HG03469 (cell line): ENCODE measurements at regions not wholly inside any gene's neighbourhood (a gene's known extent, or its start where the extent isn't known, plus 50 kb on each side); places are given as distances from the start of the nearest gene placed in this dataset.

Source experiments
- ATAC-seq: cut with Tn5 transposase; IDR thresholded peaks from one replicate; pipeline ENCODE4 v1.9.1; 2021; ENCODE audit warnings: mild to moderate bottlenecking, moderate library complexity, moderate number of reproducible peaks; ENCODE audit not compliant: unreplicated experiment

- peak; percentile 42 for ATAC-seq
Measured at GRCh38 chr21:24197132-24197643, 1410.1 kb downstream of the MRPL39 start.

GRCh38 chr21:24188506-24188905 lies 1418.8 kb downstream of the MRPL39 start:
- no peak for ATAC-seq

DNA sequence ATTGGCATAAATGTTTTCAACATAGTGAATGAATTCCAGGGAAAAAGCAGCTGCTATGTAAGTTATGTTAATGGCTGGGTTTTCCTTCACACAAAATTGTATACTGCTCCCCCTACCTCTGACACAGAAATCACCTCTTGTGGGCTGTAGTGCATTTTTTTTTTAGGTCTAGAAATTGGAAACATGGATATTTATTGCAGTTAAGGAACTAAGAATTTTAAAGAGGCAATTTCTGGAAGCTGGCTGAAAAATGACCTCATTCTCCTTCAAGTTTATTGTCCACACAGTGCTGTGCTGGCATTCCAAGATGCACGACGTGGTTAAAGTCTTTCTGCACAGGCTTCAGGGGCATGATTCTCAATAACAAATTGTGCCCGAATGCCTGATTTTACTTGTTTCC lies 1424.2 kb downstream of the MRPL39 start:
- ATAC-seq: no peak

GRCh38 chr21:24179110-24179509 lies 1428.2 kb downstream of the MRPL39 start:
- ATAC-seq: no peak

DNA sequence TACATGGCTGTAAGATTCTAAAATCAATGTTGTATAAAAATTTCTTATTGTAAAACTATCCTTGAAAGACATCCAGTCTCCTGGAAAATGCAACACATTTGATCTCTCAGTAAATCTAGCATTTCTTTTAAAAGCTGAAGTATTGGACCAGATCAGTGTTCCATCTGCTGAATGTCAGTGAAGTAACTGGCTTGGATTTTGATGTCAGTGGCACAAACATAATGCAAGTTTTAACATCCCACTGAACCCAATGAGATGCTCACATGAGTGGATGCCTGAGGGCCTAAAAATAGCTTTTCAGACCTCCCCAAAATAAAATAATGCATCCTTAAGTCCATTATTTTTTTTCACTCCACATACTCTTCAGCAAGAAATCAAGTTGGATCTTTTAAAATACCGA lies 1432.2 kb downstream of the MRPL39 start:
- ATAC-seq: no peak

- ATAC-seq: no peak
Measured at GRCh38 chr21:24171736-24172135, 1435.5 kb downstream of the MRPL39 start.

DNA sequence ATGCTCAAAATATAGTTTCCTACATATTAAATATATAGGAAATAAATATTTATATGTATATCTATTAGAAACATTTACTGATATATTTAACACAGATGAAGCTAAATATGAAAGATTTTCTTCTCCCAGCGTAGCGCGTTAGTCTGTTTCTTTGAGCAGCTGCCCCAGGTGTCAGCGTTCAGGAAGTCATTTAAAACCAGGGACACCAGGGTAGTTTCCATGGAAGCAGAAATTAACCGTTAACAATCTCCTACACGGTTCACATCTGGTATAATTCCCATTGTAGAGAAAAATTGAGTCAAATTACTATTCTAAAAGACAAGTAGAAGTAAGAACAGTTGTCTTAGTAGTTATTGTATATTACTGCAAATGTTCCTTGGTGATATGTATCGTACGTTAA lies 1443.7 kb downstream of the MRPL39 start:
- ATAC-seq: no peak

DNA sequence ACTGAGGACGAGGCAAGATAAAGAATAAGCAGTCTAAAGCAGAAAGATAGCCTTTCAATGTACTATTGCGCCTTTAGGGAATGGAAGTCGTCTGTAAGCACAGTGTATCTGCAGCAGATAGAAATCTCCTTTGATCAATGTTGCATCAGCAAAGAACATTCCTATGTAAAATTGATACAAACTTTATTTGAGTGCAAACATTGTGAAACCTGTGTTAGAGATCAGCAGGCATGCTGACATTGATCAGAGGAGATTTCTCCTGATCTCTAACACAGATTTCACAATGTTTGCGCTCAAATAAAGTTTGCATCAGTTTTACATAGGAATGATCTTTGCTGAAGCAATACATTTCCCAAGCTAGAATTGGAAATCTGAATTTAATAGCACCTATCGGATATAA lies 1446.8 kb downstream of the MRPL39 start:
- ATAC-seq: no peak

GRCh38 chr21:24153137-24153536 lies 1454.1 kb downstream of the MRPL39 start:
- no peak for ATAC-seq

- no peak for ATAC-seq
Measured at GRCh38 chr21:24150753-24151152, 1456.5 kb downstream of the MRPL39 start.

- no peak for ATAC-seq
Measured at GRCh38 chr21:24148461-24148860, 1458.8 kb downstream of the MRPL39 start.

DNA sequence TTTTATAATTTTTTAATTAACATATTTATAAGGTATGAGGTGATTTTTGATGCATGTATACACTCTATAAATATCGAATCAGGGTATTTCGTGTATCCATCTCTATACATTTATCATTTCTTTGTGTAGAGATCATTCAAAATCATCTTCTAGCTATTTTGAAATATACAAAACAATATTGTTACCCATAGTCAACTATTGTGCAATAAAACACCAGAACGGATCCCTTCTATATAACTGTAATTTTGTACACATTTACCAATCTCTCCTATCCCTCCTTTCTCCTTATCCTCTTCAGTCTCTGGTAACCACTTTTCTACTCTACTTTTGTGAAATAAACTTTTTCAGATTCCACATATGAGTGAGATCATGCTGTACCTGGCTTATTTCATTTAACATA lies 1459.6 kb downstream of the MRPL39 start:
- ATAC-seq: no peak

DNA sequence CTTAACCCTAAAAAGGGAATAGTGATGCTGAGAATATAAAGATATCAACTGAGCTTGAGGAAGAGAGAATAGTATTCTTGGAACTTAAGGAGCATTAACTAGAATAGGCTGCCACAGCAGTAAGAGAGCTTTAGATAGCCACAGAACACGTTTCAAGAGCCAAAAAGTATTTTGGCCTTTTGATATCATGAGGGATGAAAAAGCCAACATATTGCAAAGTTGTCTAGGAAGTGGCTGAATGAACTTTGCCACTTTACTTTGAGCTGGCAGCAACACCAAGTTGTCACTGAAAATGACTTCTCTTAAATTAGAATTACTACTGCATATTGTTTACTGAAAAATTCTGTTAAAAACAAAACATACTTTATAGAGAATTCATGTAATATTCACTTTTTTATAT lies 1476.2 kb downstream of the MRPL39 start:
- no peak for ATAC-seq

DNA sequence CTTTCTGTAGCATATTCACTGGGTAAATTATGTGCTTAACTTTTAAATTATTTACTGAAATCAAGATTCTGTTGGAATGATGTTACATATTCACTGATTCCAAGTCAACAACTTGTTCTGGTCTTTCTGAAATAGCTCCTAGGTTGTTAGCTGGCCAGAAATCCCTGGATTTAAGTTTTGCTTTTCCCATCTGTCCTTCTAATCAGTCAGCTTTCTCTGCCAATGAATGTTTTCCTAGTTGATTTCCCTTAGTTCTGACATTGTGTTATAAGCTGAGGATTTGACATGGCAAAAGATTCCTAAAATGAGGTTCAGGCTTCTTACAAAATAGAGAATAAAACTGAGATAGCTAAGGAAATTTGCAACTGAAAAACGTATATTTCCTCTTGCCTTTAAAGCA lies 1479.6 kb downstream of the MRPL39 start:
- no peak for ATAC-seq

GRCh38 chr21:24123785-24124184 lies 1483.5 kb downstream of the MRPL39 start:
- ATAC-seq: no peak

DNA sequence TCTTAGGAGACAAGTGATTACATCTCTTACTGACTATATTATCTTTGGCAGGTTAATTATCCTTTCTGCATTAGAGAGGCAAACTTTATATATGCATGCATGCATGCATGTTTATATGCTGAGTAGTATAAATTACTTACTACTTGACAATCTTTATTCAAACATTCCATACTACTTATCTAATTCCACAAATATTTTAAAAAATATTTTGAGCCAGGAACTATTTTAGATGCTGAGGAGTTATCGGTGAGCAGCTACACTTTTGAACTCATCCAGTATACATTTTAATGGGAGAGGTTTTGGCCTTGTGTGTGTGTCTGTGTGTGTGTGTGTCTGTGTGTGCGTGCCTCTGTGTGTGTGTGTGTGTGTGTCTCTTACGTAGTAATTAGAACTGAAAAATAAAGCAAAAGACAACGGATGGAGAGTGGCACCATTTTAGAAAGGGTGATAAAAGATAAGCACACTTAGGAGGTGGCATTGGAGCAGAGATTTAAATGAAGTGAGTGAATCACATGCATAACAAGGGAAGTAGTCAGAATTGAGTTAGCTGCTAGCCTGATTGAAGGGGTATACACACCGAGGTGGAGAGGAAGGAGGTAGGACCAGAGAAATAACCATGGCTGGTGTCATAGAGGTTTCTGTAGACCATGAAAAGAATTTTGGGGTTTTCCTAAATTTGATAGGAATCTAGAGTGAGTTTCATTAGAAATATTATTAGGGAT lies 1488.4 kb downstream of the MRPL39 start:
- ATAC-seq: no peak

DNA sequence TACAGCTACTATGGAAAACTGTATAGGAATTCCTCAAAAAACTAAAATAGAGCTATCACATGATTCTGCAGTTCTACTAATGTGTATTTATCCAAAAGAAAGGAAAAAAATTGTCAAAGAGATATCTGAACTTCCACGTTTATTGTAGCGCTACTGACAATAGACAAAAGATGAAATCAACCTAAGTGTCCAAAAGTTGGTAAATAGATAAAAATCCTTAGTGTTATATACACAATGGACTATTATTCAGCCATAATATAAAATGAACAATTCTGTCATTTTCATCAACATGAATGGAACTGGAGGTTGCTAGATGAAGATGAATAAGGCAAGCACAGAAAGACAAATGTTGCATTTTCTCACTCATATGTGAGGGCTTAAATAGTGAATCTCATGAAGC lies 1492.1 kb downstream of the MRPL39 start:
- no peak for ATAC-seq

GRCh38 chr21:24112020-24112419 lies 1495.3 kb downstream of the MRPL39 start:
- no peak for ATAC-seq

- no peak for ATAC-seq
Measured at GRCh38 chr21:24110846-24111245, 1496.4 kb downstream of the MRPL39 start.

DNA sequence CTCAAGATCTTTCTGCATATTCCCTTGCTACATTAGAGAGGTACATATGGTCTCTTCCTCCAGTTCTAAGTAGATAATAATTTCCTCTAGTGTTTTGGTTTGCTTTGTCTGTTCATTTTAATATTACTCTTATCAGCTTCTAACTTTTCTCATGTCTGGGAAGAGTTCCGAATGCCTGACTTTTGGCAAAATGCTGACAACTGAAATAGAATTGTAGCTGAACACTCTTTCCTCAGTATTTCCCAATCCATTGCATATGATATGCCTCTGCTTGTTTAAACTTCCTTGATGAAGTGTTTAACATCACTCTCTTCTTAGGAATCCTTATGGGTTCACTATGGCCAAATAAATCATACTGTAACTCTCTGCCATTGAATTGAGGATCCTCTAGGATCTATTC lies 1510.1 kb downstream of the MRPL39 start:
- no peak for ATAC-seq

DNA sequence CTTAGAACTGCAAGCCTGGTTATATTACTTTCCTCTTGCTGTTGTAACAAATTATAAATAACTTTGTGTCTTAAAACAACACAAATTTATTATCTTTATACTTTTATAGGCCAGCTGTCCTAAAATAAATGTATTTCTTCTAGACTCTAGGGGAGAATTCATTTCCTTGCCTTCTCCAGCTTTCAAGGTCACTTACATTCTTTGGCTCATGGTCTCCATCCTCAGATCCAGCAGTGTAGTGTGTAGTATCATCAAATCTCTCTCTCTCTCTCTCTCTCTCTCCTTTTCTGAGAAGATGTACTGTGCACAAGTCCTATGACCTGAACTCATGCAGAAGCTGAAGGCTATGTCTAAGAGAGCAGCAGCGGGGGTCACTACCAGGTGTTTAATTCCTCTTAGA lies 1510.6 kb downstream of the MRPL39 start:
- ATAC-seq: no peak

GRCh38 chr21:24093032-24093431 lies 1514.2 kb downstream of the MRPL39 start:
- no peak for ATAC-seq

DNA sequence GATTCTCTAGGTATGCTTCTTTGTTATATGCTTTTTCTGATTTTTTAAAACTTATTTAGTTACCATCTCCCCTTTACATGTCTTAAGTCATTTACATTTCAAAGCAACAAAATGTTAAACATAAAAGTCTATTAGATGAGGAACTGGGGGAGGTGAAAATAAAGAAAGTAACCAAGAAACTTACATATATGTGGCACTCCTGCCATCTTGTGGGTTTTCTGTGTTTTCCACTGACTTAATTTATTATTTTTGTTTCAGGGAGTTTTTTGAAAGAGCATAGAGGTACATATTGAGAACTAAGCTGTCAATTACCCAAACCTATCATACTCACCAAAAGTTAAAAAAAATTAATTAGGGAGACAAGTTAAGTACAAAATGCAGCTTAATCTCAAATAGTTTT lies 1531.1 kb downstream of the MRPL39 start:
- ATAC-seq: no peak
